GM18511 (cell line): ENCODE measurements at regions not wholly inside any gene's neighbourhood (a gene's known extent, or its start where the extent isn't known, plus 50 kb on each side); places are given as distances from the start of the nearest gene placed in this dataset.
"Not testable (repeated sequence)": the region's sequence is repeated elsewhere in the genome, so short reads cannot be mapped to it uniquely, and the experiment has no call there.

Experiments
- ATAC-seq: cut with Tn5 transposase; IDR thresholded peaks from one replicate; pipeline ENCODE4 v1.9.1; 2021; ENCODE audit warnings: mild to moderate bottlenecking, moderate library complexity; ENCODE audit not compliant: unreplicated experiment

DNA sequence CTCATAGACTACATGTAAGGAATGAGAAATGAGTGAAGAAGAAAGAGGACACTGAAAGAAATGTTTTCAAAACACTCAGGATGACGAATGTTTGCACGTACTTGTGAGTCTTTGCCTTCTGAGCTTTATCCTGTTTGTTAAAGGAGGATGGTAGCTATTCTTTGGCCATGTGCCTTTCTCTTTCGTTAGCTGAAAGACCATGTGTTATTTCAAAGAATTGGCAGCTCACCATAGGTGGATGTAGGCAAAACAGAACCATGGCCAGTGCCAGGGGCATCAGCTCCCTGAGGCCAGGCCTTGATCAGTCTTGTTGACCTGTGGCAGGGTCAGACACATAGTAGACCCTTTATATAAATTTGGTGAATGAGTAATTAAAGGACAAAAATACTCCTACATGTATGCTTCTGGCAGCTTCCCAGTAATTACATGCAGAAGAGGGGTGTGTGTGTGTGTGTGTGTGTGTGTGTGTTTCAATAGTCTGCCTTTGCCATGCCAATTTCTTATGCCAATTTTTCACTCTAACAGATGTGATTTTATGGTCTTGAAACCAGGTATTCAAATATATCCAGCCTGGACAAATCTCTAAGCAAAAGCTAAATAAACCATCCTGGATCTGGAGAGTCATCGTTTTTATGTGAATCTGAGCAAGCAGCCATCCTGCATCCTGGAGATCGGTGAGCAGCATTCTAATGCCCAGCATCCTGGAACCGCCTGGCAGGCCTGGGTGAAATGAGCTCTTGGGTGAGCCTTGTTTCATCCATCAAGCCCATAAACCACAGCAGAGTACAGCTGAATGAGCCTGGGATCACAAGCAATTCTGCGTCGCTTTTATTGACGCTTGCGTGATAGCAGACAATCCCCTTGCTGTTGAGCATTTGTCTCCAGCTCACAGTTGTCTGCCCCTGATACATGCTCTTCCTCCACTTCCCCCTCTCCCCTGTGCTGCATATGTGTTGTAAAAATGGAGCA, 475.4 kb downstream of the MED10 start:
- ATAC-seq = no peak

DNA sequence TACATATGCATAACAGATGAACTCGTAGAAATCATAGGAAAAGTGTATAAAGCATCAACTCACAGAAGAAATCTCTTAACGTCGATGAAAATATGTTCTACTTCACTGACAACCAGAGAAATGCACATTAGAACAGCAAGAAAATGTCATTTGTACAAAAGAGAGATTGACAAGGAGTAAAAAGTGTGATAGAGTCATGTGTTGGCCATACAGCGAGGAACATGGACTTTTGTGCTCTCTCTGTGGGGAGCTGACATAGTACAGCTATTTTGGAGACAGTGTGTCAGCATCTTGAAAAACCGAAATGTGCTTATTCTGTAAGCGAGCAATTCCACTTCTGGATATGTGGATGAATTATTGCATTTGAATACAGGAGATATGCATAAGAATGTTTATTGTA, 477.9 kb downstream of the ICE1 start:
- ATAC-seq = no peak

DNA sequence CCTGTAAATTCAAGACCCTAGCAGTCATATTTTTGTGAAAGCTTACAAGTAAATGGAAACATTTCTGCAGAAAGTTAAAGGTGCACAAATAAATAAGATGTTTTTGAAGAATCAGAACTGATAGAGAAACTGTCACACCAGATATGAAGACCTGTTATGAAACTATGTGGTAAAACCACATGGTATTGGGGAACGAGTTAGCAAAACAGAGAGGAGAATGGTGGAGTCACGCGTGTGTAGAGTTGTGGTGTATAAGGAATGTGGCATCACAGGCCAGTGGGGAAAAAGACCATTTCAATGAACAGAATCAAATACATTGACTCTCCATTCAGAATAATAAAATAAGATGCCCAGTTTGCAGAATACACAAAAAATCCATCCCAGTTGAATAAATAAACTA, 477.2 kb downstream of the ICE1 start:
- no peak for ATAC-seq

GRCh38 chr5:5888284-5888683, 465.8 kb downstream of the ICE1 start:
- no peak for ATAC-seq

DNA sequence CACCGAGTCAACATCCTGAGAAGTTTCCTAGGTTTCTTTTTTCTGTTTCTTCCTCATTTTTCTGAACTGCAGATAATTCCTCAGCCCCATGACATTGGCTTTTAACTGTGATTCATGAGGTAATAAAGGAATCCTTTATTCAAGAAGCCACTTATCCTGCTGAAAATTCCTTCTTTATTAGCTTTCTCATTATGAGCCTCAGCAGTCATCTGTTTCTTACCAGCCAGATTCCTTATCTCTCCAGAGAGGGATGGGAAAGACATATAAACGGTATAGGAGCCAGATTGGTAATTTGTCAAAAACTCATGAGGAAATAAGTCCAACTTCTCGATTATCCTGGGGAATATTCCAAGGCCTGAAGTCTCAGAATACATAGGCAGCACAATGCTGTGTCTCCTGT, 465.4 kb downstream of the ICE1 start:
- no peak for ATAC-seq

DNA sequence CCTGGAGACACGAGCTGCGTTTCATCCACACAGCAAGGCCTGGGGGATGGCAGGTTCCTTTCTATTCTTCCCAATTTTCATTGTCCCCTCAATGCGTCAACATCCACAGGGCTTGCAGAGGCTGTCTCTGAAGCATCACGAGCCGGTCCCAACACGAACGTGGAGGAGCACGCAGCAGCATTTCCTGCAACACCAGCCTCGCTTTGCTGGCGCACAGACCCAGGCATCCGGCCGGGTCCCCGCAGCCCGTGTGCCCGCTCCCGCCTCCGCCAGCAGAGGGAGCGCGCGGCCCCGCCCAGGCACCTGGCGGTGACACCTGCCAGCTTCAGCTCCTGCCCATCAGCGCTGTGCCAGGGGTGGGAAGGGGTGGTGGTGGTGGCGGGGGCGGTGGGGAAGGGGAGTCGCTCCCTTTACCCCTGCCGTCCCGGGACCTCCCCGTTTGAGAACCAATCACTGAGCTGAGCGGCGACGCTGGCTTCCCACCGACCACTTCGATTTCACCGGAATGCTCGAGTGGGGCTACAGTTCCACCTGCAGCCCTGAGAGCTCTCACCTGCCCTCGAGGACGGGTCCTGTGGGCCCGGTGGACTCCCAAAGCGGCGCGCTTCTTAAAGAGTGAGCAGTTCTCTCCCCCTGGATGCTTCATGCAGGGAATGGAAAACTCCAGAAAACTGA, 464.5 kb downstream of the ICE1 start:
- ATAC-seq = peak; percentile 85

DNA sequence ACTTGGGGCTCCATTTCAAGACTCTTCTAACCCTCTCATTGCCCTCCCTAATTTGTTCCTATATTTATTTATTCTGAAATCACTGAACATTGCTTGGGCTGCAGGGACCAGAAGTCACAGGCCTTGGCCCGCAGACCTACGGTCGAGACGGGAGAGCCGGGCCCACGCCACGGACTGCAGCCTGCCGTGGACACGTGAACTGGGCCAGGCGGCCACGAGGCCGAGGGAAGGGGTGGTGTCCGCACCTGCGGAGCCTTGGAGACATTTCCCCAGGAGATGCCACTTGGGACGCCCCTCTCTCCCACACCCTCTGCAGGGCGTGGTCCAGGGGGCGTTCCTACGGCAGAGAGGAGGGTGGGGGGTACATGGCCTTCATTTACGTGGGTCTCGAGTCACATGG, 463.9 kb downstream of the ICE1 start:
- peak; percentile 12 for ATAC-seq

DNA sequence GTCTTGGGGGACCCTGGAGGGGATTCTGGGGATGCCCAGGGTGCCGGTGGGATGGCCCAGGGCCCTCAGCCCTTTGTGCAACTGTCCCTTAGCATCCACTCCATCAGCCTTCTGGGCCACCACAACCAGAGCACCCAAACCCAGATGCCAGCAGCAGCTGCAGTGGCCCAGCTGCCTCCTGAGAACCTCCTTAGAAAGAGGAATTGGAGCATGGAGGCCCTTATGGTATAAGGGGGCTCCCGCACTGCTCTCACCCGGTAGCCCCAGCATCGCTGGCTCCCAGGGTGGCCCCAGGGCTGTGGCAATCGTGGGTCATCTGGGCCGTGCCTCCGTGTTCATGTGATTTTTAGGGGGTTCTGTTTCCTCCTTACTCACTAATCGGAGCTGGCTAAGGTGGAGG, 463.3 kb downstream of the ICE1 start:
- ATAC-seq = no peak

GRCh38 chr5:5884593-5884992, 462.1 kb downstream of the ICE1 start:
- no peak for ATAC-seq

DNA sequence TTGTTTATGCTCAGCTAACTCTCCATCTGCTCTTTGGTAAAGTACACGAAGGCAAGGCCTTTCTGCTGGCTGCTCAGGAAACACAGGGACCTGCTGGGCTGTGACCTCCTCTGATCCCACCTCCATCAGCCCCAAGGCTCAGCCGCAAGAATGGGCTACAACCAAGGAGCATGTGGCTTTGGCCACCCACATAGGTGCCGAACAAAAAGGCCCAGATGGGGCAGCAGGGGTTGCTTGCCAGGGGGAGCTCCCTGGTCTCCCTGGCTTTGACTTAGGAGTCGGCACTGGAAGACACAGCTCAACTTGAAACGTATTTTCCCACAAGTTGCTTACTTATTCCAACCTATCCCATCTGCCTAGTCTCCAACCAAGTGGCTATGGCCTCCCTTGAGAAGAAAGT, 461.1 kb downstream of the ICE1 start:
- no peak for ATAC-seq

- no peak for ATAC-seq
These were observed 460.7 kb downstream of the ICE1 start for GRCh38 chr5:5883146-5883545.

DNA sequence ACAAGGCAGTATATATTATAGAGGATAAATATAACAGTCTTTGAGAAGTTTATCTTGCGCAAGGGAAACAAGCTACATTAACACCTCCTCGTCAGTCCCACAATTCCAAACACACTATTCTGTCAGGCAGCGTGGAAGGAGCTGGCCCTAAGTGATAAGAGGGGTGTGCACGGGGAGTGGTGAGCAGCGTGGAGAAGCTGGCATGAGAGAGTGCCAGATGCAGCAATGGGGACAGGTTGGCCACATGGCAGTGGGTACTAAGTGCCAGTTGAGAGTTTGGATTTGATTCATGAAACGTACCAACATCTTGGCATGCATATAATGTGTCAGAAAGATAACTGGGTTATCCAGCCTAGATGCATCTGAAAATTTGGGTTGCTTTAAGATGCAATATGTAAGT, 460.2 kb downstream of the ICE1 start:
- no peak for ATAC-seq

- ATAC-seq = no peak
These were observed 458.8 kb downstream of the ICE1 start for GRCh38 chr5:5881294-5881693.

GRCh38 chr5:5880077-5880763, 457.7 kb downstream of the ICE1 start:
- no peak for ATAC-seq

GRCh38 chr5:5857396-5857795, 434.9 kb downstream of the ICE1 start:
- ATAC-seq = no peak

- no peak for ATAC-seq
These were observed 431.6 kb downstream of the ICE1 start for GRCh38 chr5:5854087-5854486.

GRCh38 chr5:5838493-5838892, 416.0 kb downstream of the ICE1 start:
- ATAC-seq = no peak

- ATAC-seq = not testable (repeated sequence)
These were observed 409.1 kb downstream of the ICE1 start for GRCh38 chr5:5831622-5832021.

DNA sequence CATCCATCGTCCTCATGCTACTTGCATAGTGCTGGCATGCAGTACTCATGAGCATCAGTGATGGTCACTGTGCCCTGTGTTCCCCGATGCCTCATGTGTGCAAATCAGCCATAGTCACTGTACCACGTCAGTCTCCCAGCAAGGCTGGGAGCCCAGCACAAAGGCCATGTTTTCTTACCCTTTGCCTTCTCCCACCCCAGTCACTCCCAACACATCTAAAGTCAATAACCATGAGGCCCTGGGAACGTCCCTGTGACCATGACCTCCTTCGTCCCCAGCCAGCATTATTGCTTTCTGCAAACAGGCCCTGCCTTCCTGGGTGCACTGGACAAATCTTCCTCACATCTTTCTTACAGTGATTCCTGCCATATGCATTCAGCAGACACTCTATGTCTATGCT, 406.1 kb downstream of the ICE1 start:
- ATAC-seq = no peak

- no peak for ATAC-seq
These were observed 404.4 kb downstream of the ICE1 start for GRCh38 chr5:5826911-5827310.

DNA sequence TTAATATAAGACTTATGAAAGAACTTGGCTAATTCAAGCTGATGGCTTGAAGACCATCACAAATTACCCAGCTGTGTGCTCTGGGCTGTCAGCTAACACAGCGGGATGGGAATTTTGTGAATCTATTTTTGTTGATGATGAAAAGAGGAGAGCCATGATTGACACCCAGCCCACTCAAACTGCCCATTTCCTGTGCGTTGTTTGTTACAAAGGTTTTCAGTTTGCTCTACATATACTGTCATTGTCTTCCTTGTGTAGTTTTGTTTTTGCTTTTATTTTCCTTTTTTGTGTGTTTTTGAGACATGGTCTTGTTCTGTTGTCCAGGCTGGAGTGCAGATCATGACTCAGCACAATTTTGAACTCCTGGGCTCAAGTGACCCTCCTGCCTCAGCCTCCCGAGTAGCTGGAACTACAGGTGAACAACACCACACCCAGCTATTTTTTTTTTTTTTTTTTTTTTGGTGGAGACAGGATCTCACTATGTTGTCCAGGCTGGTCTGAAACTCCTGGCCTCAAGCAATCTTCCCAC, 400.3 kb downstream of the ICE1 start:
- ATAC-seq = no peak
